AG08395 (cell line): ENCODE measurements at regions not wholly inside any gene's neighbourhood (a gene's known extent, or its start where the extent isn't known, plus 50 kb on each side); places are given as distances from the start of the nearest gene placed in this dataset.
A peak's percentile ranks its signal among the peaks of the same experiment; 100 is the strongest.

Experiments used
- DNase-seq: peaks from one replicate; pipeline ENCODE4 v3.0.0; 2012; ENCODE audit warnings: mixed read lengths, low spot score

DNA sequence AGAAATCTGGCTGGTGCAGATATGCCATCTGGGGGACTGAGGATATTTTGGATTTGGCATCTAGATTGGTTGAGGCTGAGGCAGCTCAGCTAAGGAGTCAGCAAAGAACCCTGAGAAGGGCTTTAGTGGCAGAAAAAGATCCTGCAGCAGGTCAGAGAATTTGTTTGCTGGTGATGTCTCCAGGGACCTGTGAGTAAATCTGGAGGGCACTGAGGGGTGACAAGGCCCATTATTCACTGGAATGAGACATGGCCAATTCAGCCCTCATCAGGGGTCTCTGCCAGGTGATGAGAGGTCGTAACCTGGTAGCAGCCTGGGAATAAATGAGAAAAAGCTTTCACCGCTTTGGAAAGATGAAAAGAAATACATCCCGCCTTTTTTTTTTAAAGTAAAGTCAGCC, 118.3 kb upstream of the FBXL4 start:
- DNase-seq = no peak

DNA sequence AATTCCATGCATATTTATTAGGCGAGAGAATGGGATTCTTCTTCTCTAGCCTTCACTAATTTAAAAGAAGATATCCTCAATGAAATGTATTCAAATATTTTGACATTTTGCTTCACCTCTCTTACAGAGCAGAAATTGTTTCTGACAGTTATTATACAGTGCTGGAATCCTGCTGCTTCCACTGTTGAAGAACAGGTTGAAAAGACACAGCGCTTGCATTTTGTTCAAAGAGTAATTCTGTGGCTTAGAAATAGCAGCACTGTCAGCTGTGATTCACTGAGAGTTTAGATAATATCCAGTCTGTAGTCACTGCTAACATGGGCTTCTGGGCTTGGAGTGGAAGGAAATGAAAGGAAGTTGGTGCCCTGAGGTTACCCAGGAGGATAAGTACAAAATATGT, 117.1 kb upstream of the FBXL4 start:
- no peak for DNase-seq

DNA sequence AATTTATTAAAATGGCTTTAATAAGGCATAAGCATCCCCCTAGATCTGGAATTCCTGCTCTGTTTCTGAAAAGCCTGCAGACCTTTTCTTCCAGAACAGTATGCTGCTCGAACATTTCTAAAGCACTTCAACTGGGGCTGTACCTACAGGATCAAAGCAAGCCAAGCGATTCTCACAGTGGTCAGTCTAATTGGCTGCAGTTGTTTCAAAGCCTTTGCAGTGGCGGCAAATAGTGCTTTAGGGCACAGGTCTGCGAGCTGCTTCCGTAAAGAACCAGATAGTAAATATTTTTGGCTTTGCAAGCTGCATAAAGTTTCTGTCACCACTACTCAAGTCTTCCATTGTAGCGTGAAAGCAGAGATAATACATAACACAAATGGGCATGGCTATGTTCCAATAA, 88.9 kb upstream of the FBXL4 start:
- DNase-seq = no peak

DNA sequence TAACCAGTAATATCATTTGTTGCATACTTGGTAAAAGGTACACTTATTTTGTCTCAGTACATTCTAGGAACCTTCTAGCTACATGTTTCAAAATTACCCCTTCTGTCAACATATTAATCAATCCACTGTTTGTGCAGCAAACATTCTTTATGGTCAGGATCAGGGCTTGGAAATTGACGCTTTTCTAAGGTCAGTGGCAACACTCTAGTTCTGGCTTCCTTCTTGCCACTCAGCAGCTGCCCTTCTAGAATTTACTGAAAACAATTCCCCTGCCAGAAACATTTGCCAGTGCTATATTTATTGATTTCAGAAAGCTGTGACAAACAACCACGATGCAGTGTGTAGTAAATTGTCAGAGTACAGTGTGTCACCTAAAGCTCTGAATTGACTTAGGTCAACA, 84.7 kb upstream of the FBXL4 start:
- no peak for DNase-seq

DNA sequence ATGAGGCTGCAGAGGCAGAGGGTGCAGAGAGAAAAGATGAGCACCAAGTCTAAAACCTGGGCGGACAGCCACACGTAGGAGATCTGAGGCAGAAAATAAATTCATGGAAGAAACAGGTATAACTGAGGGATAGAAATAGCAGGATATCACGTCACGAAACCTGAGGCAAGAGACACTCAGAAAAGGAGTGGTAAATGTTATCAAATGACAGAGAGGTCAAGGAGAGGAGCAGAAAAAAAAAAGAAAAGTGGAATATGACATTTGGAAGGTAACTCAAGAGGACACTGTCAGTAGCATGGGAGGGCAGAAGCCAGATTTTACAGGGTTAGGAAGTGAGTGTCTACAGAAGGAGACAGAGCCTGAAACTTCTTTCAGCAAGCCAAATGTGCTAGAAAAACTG, 84.2 kb upstream of the FBXL4 start:
- DNase-seq = no peak

DNA sequence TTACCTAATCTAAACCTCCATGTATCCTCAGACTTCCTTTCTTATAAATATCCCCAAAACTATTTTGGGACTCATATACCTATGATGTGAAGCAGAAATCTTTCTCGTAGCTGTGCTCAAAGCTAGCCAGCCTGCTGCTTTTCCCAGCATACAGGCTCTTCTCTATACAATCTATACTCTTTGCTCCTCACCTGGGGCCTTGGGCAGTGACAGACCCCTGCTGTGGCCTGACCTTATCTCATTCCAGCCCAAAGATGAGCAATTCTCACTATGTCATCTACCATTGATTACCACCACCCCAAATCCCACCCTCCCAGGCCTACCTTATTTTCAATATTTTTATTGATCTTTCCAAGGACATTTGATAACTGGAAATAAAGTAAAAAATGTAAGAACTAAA, 83.2 kb upstream of the FBXL4 start:
- no peak for DNase-seq

DNA sequence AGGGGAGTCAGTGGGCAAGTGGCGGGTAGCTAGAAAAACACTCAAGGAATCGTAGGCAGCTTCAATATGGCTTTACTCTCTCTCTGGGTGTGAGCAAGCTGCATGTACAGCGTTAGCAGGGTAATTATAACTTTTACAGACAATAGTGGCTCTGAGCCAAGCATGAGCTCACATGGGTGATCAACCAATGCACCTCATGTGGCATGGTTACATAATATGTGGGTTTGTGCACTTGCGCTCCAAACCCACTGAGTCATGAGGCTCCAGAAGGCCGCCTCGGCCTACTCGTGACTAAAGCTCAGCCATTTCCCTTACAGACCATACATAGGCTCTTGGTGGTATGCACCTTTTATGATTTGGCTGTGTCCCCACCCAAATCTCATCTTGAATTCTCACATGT, 78.4 kb upstream of the FBXL4 start:
- no peak for DNase-seq

DNA sequence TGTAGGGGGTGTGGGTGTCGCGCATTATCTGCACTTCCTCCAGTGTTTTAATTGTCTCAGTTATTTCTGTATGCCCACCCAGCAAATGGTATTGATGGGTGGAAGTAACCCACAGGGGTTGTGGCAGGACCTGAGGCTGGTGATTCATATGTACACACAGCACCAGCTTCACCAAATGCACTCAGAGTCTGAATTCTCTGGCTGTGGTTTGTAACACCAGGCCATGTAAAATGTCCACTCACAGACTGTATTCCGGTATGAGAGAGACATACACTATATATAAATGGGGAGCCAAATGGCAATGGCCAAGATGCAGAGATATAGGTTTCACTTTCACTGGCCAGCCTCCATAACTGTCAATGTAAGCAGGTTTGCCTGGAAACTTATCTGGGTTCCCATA, 76.3 kb upstream of the FBXL4 start:
- no peak for DNase-seq

DNA sequence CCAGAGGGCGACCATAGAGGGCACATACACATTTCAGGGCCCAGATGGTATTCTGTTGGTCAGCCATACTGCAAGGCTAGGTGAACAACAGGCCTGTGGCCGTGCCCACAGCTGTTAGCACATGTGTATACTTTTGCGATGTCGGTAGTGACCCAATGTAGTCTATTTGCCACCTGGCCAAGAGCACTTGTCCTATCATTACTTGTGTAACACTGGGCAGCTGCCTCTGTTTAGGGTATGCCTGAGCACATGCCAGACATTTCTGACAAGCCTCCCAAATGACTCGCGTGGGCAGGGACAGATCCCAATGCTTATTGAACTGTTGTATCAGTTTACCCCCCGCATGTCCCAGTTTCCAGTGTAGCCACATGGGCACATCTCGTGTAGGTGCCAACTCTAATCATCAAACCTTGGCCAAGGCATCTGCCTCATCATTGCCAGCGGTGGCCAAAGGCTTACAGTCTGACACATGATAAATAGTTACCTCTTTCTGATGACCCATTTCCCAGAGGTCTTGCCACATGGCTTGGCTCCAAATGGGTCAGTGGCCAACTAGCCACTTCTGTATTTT, 74.4 kb upstream of the FBXL4 start:
- DNase-seq = no peak

DNA sequence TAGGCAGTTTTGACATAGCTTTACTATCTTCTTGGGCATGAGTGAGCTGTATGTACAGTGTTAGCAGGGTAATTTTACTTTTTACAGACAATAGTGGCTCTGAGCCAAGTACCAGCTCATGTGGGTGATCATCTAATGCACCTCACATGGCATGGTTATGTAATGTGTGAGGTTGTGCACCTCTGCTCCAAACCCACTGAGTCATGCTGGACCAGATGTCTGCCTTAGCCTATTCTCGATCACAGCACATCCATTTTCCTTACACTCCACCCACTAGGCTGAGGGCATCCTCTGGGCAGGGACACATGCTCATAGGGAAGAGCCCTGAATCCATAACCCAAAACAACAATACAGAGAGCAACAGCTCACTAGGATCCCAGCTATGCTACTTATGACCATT, 71.6 kb upstream of the FBXL4 start:
- no peak for DNase-seq

DNA sequence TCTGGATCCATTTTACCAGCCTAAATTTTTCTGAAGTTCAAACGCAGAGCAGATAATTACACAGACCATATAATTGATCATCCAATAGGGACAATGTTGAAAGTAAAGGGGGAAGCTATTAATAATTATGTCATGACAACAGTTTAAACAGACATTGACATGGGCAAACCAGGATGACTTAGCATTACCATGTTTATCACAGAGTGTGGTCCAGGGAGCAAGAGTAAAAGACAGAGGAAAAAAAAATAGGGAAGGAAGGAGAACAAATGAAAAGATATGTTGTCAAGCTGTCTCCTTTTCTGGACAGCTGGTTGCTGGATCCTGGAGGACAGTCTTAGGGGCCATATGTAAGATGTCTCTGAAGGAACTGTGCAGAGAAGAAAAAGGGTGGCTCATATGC, 69.4 kb upstream of the FBXL4 start:
- DNase-seq = no peak

DNA sequence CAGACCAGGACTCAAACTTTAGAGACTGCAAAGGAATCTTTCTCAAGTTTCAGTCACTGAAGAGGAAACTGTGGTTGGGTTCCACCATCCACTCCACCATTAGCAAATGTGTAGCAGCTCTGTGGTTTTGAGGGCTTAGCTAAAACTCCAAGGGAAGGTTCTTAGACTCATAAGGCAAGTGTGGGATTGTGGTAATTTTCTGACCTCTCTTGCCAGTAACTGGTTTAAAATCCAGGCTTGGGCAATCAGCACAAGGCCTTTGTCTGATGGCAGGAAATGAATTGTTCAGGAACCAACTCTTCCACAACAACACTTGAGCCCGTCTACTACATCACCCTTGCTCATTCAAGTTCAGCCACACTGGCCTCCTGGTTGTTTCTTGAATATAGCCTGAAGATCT, 68.6 kb upstream of the FBXL4 start:
- DNase-seq = peak; percentile 55

DNA sequence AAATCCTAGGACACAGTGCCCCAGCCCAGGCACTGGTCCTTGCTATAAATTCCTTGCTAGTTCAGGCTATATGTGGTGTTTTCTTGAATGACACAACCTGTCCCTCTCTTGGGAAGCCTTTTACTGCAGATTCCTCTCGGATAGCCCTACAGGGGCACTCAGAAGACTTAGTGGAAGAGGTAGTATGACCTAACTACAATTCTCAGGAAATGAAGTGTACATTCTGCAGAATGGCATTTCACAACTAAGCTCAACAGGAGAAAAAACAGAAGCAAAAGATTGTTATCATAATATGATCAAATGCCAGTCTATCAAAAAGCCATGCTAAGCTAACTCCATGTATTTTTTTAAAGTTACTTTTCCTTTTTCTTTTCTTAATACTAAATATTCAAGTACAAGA, 66.3 kb upstream of the FBXL4 start:
- no peak for DNase-seq

DNA sequence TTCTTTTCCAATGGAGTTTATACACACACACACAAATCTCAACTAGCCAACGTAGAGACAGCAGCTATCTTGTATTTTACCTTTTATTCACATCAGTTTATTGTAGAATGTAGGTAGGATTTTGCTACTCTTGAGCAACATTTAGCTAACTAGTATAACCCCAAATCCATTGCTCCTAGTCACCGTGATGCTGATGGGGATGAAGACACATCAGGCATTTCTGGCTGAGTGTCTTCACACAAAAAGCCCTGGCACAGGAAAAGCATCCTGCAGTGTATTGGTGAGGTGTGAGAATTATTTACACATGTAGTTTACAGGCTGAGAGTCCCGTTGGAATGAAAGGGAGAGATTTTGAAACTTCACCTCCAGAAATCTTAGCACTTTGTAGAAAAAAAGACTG, 65.9 kb upstream of the FBXL4 start:
- no peak for DNase-seq

DNA sequence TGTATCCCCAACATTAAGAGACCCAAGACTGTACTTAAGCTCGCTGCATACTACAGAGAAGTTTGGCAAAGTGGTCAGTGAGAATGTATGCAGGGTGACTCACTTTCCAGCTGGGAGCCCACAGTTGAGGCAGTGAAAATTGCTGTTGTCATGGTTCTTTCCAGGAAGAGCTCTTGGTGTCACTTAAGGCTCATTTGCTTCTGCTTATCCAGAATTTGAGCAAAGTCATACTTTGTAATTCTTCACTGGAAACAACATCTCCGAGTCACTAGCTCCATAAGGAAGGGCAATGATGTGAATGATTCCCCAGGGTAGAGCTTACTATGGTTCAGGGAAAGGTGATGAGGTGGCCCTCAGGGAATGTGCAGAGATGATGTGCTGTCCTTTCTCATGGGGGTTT, 65.4 kb upstream of the FBXL4 start:
- peak; percentile 83 for DNase-seq

DNA sequence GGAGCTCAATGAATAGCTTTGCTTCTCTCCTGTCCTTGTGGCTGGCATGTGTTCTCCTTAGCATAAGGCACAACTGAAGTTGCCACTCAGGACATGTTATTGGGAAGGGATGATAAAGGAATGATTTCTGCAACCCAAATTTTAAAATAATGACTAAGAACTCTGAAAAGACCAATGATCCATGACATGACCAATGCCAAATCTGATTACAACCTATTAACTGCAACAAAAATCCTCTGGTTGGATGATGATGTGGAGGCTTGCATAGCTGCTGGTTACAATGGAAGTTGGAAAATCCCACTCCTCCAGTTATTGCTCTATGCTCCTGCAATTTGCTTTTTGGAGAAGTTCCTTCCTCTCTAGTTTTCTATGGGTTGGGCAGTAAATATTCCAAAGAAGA, 63.4 kb upstream of the FBXL4 start:
- no peak for DNase-seq

DNA sequence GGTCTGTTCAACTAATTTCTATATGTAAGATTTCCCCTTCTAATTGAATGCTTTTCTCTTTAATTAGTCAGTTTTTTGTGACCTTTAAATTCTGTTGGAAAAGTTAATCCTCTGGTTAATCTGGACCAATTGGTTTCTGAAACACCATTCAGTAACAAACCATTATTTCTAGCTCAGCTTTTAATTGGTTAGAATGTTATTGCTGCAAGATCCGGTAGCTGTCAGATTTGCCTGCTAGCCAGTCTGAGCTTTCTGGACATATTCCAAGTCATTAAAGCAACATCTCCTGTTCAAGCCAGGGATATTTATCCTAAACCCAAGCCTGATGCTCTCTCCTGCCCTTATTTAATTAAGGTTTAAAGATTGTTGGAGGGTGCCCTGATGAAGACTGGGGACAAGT, 55.1 kb upstream of the FBXL4 start:
- DNase-seq = no peak

DNA sequence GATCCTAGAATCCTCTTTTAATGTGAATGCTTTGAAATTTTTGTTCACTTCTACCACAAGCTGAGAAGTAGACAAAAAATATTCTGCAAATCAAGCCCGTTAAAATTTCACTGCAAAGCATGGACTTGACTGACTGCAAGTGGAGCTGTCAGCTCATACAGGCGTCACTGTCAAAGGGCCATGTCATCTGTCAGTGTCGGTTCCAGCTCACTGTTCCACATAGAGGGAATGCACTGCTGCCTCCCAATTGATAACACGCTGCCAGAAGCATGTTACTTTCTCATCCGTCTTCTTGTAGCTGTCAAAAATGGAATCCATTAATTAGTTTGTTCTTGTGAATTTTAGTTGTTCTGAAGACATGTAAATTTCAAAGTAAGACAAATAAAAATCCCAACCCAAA, 50.4 kb upstream of the FBXL4 start:
- no peak for DNase-seq
